ENCODE measurements at regions not wholly inside any gene's neighbourhood (a gene's known extent, or its start where the extent isn't known, plus 50 kb on each side); places are given as distances from the start of the nearest gene placed in this dataset.

GRCh38 chr6:104229057-104229456 is 630.7 kb downstream of the HACE1 start:
- ChIA-PET CTCF (no interaction called here), POLR2A (no interaction called here)
- Histone ChIP-seq H3K4me1 (ENCODE audit: control insufficient read depth, extremely low read depth, insufficient read depth, low read length) (no peaks in the 10 kb centered on the region), H3K4me2 (ENCODE audit: insufficient read depth, low read length) (no peak overlapping the region), H2AFZ (ENCODE audit: low read depth, low read length) (no peak overlapping the region), H3K9ac (replicated peaks; ENCODE audit: extremely low read depth, insufficient read depth, low read length) (no peak overlapping the region), H3K36me3 (ENCODE audit: control insufficient read depth in 2 of 2, extremely low read depth in 1 of 2, insufficient read depth in 2 of 2, low read length in 2 of 2) (no peaks in the 10 kb centered on the region), H4K20me1 (replicated peaks; ENCODE audit: control insufficient read depth, extremely low read depth, insufficient read depth, low read length) (no peaks in the 10 kb centered on the region), H3K9me1 (replicated peaks; ENCODE audit: control insufficient read depth, extremely low read depth, insufficient read depth, low read length) (no peaks in the 10 kb centered on the region), H3K4me3 (replicated peaks in 1 of 3; ENCODE audit: insufficient read depth in 1 of 3, low read depth in 1 of 3, low read length in 3 of 3) (no peak overlapping the region), H3K27ac (ENCODE audit: insufficient read depth, low read depth, low read length) (no peak overlapping the region), H3K79me2 (ENCODE audit: control insufficient read depth, insufficient read depth, low read length) (no peaks in the 10 kb centered on the region), H3K9me3 (replicated peaks; ENCODE audit: control insufficient read depth, insufficient read depth, low read length) (no peaks in the 10 kb centered on the region), H3K27me3 (ENCODE audit: control insufficient read depth in 2 of 2, insufficient read depth in 2 of 2, low read length in 2 of 2) (no peaks in the 10 kb centered on the region)
- no TSS peak for BruUV-seq (replicated peaks)
- TF ChIP-seq JUN (IDR thresholded peaks at IDR 0.05; ENCODE audit: borderline replicate concordance, insufficient read depth, insufficient read length, low read depth) (no peak), FOS (IDR thresholded peaks at IDR 0.05; ENCODE audit: borderline replicate concordance, insufficient read depth, low read length) (no peak), EZH2 (IDR thresholded peaks at IDR 0.05; ENCODE audit: borderline replicate concordance, low read depth, low read length, severe bottlenecking) (no peak), MYC (IDR thresholded peaks at IDR 0.05; ENCODE audit: low read depth, low read length) (no peak), POLR2AphosphoS5 (IDR thresholded peaks at IDR 0.05; ENCODE audit: insufficient read depth, low read depth, low read length) (no peak), GATA2 (IDR thresholded peaks at IDR 0.05; ENCODE audit: insufficient read depth, insufficient read length, low read depth, low read length) (no peak), POLR2A (IDR thresholded peaks at IDR 0.05; ENCODE audit: low read depth, low read length) (no peak)
- TF ChIP-seq, protein P1, sequence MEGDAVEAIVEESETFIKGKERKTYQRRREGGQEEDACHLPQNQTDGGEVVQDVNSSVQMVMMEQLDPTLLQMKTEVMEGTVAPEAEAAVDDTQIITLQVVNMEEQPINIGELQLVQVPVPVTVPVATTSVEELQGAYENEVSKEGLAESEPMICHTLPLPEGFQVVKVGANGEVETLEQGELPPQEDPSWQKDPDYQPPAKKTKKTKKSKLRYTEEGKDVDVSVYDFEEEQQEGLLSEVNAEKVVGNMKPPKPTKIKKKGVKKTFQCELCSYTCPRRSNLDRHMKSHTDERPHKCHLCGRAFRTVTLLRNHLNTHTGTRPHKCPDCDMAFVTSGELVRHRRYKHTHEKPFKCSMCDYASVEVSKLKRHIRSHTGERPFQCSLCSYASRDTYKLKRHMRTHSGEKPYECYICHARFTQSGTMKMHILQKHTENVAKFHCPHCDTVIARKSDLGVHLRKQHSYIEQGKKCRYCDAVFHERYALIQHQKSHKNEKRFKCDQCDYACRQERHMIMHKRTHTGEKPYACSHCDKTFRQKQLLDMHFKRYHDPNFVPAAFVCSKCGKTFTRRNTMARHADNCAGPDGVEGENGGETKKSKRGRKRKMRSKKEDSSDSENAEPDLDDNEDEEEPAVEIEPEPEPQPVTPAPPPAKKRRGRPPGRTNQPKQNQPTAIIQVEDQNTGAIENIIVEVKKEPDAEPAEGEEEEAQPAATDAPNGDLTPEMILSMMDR (IDR thresholded peaks at IDR 0.05; ENCODE audit: extremely low read depth in 1 of 2, insufficient read depth in 1 of 2, low read depth in 1 of 2, low read length in 2 of 2) = no peak
- TF ChIP-seq, protein P2, sequence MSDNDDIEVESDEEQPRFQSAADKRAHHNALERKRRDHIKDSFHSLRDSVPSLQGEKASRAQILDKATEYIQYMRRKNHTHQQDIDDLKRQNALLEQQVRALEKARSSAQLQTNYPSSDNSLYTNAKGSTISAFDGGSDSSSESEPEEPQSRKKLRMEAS (IDR thresholded peaks at IDR 0.05; ENCODE audit: insufficient read depth, insufficient read length) = no peak
- DNase-seq (ENCODE audit: low read depth, low spot score) (no peak), FAIRE-seq (no peak)
- intact Hi-C loops (cut with micrococcal nuclease) = no loop called here
- dilution Hi-C loops (cut with MboI; ENCODE audit: extremely low pct_ligation_motif_present, low sequenced_read_pairs) = no loop called here

Data from endothelial cell of umbilical vein (primary cell).